OCI-LY1 (cell line): ENCODE measurements at regions not wholly inside any gene's neighbourhood (a gene's known extent, or its start where the extent isn't known, plus 50 kb on each side); places are given as distances from the start of the nearest gene placed in this dataset.

Experiments used
- EZH2 ChIP-seq: fragments of 200-600 bp; sonication (generic), shearing (Covaris generic); IDR thresholded peaks from 2 replicates; pipeline ENCODE4 v1.8.0; 2017; ENCODE audit warnings: borderline replicate concordance, mixed run types, mild to moderate bottlenecking, antibody characterized with exemption, low read length, moderate library complexity, mixed read lengths
- TF ChIP-seq, protein P1 (sequence below): fragments of 200-600 bp; sonication (generic), shearing (Covaris generic); IDR thresholded peaks from 2 replicates; pipeline ENCODE4 v1.5.1; 2017; ENCODE audit warnings: mild to moderate bottlenecking, antibody characterized with exemption, low read length, moderate library complexity, mixed read lengths

DNA sequence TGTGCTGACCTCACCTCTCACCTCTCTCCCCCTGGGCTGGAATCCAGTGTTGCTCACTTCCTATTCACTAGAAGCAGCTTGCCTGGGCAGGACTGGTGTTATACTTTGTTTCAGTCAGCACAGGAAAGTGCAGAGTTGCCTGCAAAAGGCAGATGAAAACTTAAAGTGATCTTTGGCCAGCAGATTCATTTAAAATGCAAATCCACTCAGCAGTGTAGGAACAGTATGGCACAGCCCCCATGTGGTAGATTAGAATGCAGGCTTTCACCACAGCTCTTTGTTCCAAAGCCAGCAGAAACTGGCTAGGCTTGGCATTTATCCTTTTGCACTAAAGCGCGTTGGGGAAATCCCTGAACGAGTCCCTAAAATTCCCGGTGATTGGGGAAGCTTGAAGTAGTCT is 301.2 kb downstream of the OR4C45 start:
- TF ChIP-seq, protein P1, sequence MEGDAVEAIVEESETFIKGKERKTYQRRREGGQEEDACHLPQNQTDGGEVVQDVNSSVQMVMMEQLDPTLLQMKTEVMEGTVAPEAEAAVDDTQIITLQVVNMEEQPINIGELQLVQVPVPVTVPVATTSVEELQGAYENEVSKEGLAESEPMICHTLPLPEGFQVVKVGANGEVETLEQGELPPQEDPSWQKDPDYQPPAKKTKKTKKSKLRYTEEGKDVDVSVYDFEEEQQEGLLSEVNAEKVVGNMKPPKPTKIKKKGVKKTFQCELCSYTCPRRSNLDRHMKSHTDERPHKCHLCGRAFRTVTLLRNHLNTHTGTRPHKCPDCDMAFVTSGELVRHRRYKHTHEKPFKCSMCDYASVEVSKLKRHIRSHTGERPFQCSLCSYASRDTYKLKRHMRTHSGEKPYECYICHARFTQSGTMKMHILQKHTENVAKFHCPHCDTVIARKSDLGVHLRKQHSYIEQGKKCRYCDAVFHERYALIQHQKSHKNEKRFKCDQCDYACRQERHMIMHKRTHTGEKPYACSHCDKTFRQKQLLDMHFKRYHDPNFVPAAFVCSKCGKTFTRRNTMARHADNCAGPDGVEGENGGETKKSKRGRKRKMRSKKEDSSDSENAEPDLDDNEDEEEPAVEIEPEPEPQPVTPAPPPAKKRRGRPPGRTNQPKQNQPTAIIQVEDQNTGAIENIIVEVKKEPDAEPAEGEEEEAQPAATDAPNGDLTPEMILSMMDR, result no peak
- TF ChIP-seq EZH2, result no peak
